ENCODE measurements at regions not wholly inside any gene's neighbourhood (a gene's known extent, or its start where the extent isn't known, plus 50 kb on each side); places are given as distances from the start of the nearest gene placed in this dataset.

- TF ChIP-seq ZBTB33 (IDR thresholded peaks at IDR 0.05; ENCODE audit: extremely low read depth, insufficient replicate concordance, low read length), result no peak
These were observed 116.2 kb downstream of the AASDH start (continued) for GRCh38 chr4:56271131-56271530.

- no peaks in the 10 kb centered on the region for H3K4me1 ChIP-seq (ENCODE audit: control insufficient read depth in 1 of 2, insufficient read depth in 2 of 2, low read length in 2 of 2)
- H3K27me3 ChIP-seq (ENCODE audit: insufficient read depth, low read length), result no peaks in the 10 kb centered on the region
- BruUV-seq (replicated peaks), result no TSS peak
- no peak for DNase-seq (ENCODE audit: low read depth, low spot score)
- H3K9ac ChIP-seq (ENCODE audit: low read length), result no peak overlapping the region
- H3K27ac ChIP-seq (ENCODE audit: low read depth, low read length), result no peak overlapping the region
- H3K79me2 ChIP-seq (ENCODE audit: insufficient read depth, low read length), result no peaks in the 10 kb centered on the region
- no peak for ATAC-seq
- no peaks in the 10 kb centered on the region for H3K36me3 ChIP-seq (ENCODE audit: control insufficient read depth in 1 of 2, insufficient read depth in 2 of 2, low read length in 2 of 2)
- H3K9me3 ChIP-seq (ENCODE audit: control insufficient read depth in 1 of 2, insufficient read depth in 1 of 2, low read depth in 1 of 2, low read length in 2 of 2), result 0 out of 4 replicates have a peak, but pooled peaks cover 0 to 3% of the 10 kb centered on the region in 2 experiments
- no peak for TF ChIP-seq ZNF274 (IDR thresholded peaks at IDR 0.05; ENCODE audit: low read depth, low read length)
- TF ChIP-seq MAX (IDR thresholded peaks at IDR 0.05), result no peak
- no peak for TF ChIP-seq CBX3 (IDR thresholded peaks at IDR 0.05; ENCODE audit: low read depth)
- no peak for TF ChIP-seq EZH2 (IDR thresholded peaks at IDR 0.05)
- no peak for TF ChIP-seq JUND (IDR thresholded peaks at IDR 0.05)
- no peak for TF ChIP-seq ZFX (IDR thresholded peaks at IDR 0.05)
- TF ChIP-seq SRF (IDR thresholded peaks at IDR 0.05; ENCODE audit: low read depth), result no peak
- TF ChIP-seq CEBPB (IDR thresholded peaks at IDR 0.05; ENCODE audit: low read depth), result no peak
- no peak for TF ChIP-seq CTCF (IDR thresholded peaks at IDR 0.05 in 2 of 3, conservative IDR thresholded peaks at IDR 0.05 in 1 of 3; ENCODE audit: borderline replicate concordance in 1 of 3, insufficient read depth in 1 of 3, low read depth in 2 of 3, low read length in 2 of 3)
- no peak for TF ChIP-seq FOSL1 (IDR thresholded peaks at IDR 0.05; ENCODE audit: low read depth)
- RAD21 ChIA-PET (ENCODE audit: low non-redundant PET in 1 of 2, low total read pairs in 2 of 2, uncharacterized antibody in 2 of 2, unreplicated experiment in 2 of 2), result no interaction called here
- no peak overlapping the region for H3K4me3 ChIP-seq (replicated peaks in 1 of 2; ENCODE audit: low read depth in 1 of 2, low read length in 2 of 2)
- no peak overlapping the region for H3K4me2 ChIP-seq (ENCODE audit: low read length)
- POLR2A ChIA-PET, result no interaction called here
- no peak overlapping the region for H2AFZ ChIP-seq (ENCODE audit: low read depth, low read length, poor library complexity, severe bottlenecking)
- H4K20me1 ChIP-seq (ENCODE audit: insufficient read depth), result no peaks in the 10 kb centered on the region
- CTCF ChIA-PET, result no interaction called here
- intact Hi-C loops (cut with micrococcal nuclease), result no loop called here
- H3K9me2 ChIP-seq (ENCODE audit: insufficient read depth), result no peaks in the 10 kb centered on the region
These were observed 119.7 kb downstream of the AASDH start for GRCh38 chr4:56267558-56267957.

All from HCT116 (cell line).